Upper lobe of left lung (tissue), 4 donors: ENCODE measurements at regions not wholly inside any gene's neighbourhood (a gene's known extent, or its start where the extent isn't known, plus 50 kb on each side); places are given as distances from the start of the nearest gene placed in this dataset.

Source experiments
- CTCF ChIP-seq, 6 experiments: fragments of 450-650 bp in 4 of 6; fragments of 200-600 bp in 2 of 6; sonication (generic) in 2 of 6; IDR thresholded peaks; one replicate each; pipeline ENCODE4 v1.5.1; 2016 to 2019; ENCODE audit warnings: antibody characterized with exemption in 6 of 6
- EP300 ChIP-seq, 4 donors: sonication (generic); formaldehyde crosslinking; IDR thresholded peaks; one replicate each; pipeline ENCODE4 v1.5.1; 2017; ENCODE audit warnings: antibody characterized with exemption in 4 of 4, control low read depth in 2 of 4
- POLR2A ChIP-seq, 4 donors: fragments of 450-650 bp; IDR thresholded peaks; one replicate each; pipeline ENCODE4 v1.5.1; 2016 to 2017; ENCODE audit warnings: antibody characterized with exemption in 4 of 4, mild to moderate bottlenecking in 2 of 4
- POLR2AphosphoS5 ChIP-seq, 2 donors: sonication (generic); formaldehyde crosslinking; IDR thresholded peaks; one replicate each; pipeline ENCODE4 v1.5.1; 2017; ENCODE audit warnings: antibody characterized with exemption in 2 of 2

GRCh38 chr16:51577621-51578303 is 426.7 kb upstream of the SALL1 start:
- TF ChIP-seq CTCF (IDR thresholded peaks at IDR 0.05) (no peak), EP300 (IDR thresholded peaks at IDR 0.05) (no peak), POLR2AphosphoS5 (IDR thresholded peaks at IDR 0.05) (no peak), POLR2A (IDR thresholded peaks at IDR 0.05) (no peak)
